Lower leg skin (tissue), 4 donors: ENCODE measurements at regions not wholly inside any gene's neighbourhood (a gene's known extent, or its start where the extent isn't known, plus 50 kb on each side); places are given as distances from the start of the nearest gene placed in this dataset.

Experiments used
- DNase-seq, 2 donors: peaks; one replicate each; pipeline ENCODE4 v3.0.0-alpha.2; 2019; ENCODE audit warnings: low spot score in 2 of 2
- H3K4me3 ChIP-seq: fragments of 200-600 bp; sonication (generic); 2 replicates; pipeline ENCODE4 v1.5.1; 2017; ENCODE audit warnings: mild to moderate bottlenecking, low read depth; ENCODE audit not compliant: poor library complexity, severe bottlenecking
- POLR2A ChIP-seq, 2 donors: fragments of 450-650 bp; IDR thresholded peaks; one replicate each; pipeline ENCODE4 v1.6.1; 2016 to 2017; ENCODE audit warnings: antibody characterized with exemption in 2 of 2, mild to moderate bottlenecking in 1 of 2, moderate library complexity in 1 of 2
- WGBS, 2 donors: methylation state at CpG; one replicate each; pipeline ENCODE4 v1.1.5; 2018; 5-methylcytosine and 5-hydroxymethylcytosine counted together
- intact Hi-C: fragments of 100-400 bp; cut with DNase I; formaldehyde crosslinking; loops from one replicate; pipeline ENCODE4 v1.15.0; 2023; ENCODE audit warnings: low total_unique reads
- TF ChIP-seq, protein P1 (sequence below), 3 donors: fragments of 450-650 bp; IDR thresholded peaks; one replicate each; pipeline ENCODE4 v1.5.1; 2016; ENCODE audit warnings: antibody characterized with exemption in 3 of 3, mild to moderate bottlenecking in 3 of 3, moderate library complexity in 2 of 3

DNA sequence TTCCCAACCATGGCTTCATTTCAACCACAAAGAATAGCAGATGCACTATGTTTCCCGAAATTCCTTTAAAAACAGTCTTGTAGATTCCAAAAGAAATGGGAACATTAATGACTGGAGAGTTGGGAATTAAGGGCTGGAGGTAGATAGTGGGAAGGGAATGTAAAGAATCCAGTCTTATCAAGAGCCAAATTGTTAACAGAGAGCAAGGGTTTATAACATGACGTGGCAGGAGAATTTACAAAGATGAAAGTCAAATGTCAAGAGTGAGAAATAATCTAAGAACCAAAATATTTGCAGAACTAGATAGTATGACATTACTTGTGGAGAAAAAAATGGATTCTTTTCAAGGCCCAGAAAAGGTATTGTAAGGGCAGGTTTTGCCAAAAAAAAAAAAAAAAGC, 200.9 kb downstream of the GRIN2B start:
- H3K4me3 ChIP-seq = no peak overlapping the region
- DNase-seq = no peak
- TF ChIP-seq, protein P1, sequence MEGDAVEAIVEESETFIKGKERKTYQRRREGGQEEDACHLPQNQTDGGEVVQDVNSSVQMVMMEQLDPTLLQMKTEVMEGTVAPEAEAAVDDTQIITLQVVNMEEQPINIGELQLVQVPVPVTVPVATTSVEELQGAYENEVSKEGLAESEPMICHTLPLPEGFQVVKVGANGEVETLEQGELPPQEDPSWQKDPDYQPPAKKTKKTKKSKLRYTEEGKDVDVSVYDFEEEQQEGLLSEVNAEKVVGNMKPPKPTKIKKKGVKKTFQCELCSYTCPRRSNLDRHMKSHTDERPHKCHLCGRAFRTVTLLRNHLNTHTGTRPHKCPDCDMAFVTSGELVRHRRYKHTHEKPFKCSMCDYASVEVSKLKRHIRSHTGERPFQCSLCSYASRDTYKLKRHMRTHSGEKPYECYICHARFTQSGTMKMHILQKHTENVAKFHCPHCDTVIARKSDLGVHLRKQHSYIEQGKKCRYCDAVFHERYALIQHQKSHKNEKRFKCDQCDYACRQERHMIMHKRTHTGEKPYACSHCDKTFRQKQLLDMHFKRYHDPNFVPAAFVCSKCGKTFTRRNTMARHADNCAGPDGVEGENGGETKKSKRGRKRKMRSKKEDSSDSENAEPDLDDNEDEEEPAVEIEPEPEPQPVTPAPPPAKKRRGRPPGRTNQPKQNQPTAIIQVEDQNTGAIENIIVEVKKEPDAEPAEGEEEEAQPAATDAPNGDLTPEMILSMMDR (IDR thresholded peaks at IDR 0.05) = no peak
- no peak for TF ChIP-seq POLR2A (IDR thresholded peaks at IDR 0.05)
- WGBS, 2 donors = 51 to 53% methylated on average over 2 of the region's 2 CpGs
- intact Hi-C loops = no loop called here

DNA sequence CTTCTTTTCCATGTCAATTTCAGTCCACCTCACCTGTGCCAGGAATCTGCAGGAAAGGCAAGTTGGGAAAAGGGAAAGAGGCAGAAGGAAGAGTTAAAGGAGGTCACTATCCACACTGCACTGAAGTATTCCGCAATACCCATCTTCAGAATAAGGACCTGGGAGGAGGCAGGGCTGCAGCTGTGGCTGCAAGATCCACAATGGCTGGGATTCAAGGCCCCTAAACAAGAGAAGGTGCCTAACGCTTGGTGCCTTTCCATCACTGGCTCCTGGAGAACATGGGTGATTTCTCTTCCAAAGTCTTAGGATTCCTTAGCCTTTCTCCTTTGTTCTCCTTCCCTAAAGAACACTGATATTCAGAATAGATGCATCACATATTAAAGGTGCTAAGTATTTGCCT, 204.0 kb downstream of the GRIN2B start:
- no peak overlapping the region for H3K4me3 ChIP-seq
- WGBS, 2 donors = 85 to 89% methylated on average over 2 of the region's 2 CpGs
- DNase-seq = no peak
- intact Hi-C loops = no loop called here
- TF ChIP-seq, protein P1 (IDR thresholded peaks at IDR 0.05) = no peak
- no peak for TF ChIP-seq POLR2A (IDR thresholded peaks at IDR 0.05)

DNA sequence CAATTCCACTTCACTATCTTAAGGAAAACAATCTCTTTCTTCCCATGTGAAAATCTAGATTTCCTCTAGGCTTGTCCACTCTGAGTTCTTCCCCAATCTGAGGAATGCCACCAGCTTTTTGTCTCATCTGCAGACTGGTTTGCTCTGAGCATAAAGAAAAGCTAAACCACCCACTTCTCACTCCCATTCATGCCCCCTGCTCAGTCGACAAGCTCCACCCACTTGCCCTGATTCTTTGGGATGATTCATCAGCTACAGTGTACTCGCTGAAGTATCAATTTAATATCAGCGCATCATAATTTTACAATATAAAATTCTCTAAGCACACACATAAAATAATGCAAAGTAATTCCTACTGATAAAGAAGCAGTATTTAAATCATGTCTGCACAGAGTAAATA, 209.1 kb downstream of the GRIN2B start:
- no peak for DNase-seq
- 66 to 73% methylated on average over 3 of the region's 3 CpGs for WGBS, 2 donors
- H3K4me3 ChIP-seq = no peak overlapping the region
- intact Hi-C loops = no loop called here
- TF ChIP-seq POLR2A (IDR thresholded peaks at IDR 0.05) = no peak
- TF ChIP-seq, protein P1 (IDR thresholded peaks at IDR 0.05) = no peak

DNA sequence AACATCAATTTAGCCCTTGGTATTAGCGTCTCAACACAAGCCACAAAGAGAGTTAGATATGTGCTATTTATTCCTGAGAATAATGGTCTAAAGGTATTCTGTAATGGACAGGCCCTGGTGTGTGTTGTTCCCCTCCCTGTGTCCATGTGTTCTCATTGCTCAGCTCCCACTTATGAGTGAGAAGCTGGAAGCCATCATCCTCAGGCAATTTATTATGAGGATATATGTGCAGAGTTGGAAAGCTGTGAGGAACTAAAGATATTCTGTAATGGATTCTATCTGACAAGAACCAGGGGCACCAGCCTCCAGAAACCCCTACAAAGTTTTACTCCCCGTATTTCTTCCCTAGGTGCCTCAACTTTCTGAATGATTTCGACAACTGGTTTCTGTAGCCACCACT, 210.8 kb downstream of the GRIN2B start:
- no peak for DNase-seq
- TF ChIP-seq, protein P1 (IDR thresholded peaks at IDR 0.05) = no peak
- TF ChIP-seq POLR2A (IDR thresholded peaks at IDR 0.05) = no peak
- intact Hi-C loops = no loop called here
- 85 to 87% methylated on average over 3 of the region's 3 CpGs for WGBS, 2 donors
- no peak overlapping the region for H3K4me3 ChIP-seq

DNA sequence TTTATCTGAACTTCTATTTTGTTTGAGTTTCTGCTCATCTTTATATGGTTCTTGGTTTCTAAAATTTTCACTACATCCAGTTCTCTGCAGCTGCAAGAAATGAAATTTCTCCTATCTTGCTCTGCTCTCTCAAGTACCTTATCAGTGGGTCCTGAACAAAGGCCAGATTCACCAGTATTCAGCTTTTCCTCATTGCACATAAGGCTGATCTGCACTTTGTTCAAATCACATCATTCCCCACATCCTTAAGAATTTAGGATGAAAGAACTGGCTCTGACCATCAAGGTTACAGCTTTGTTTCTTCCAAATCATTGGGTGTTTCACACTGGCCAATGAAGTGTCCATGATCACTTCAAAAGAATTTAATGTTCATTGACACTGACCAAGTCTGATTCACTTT, 211.4 kb downstream of the GRIN2B start:
- TF ChIP-seq, protein P1 (IDR thresholded peaks at IDR 0.05) = no peak
- TF ChIP-seq POLR2A (IDR thresholded peaks at IDR 0.05) = no peak
- no peak for DNase-seq
- intact Hi-C loops = no loop called here

DNA sequence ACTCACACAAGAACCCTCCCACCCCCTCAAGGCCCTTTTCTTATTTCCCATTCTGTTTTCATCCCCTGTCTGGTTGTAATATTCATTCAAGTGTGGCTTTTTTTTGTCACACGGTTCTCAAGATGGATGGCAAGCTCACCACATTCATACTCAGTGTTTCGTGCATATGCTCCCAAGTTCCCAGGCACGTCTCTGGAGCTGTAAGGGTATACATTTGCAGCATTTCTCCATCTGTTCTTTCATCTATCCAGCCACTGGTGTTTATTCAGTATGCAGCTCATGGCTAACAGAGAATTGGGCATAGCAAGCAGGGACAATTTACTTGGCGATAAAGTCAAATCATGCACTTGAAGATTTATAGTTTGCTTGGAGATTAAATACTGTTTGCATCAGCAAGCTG, 212.1 kb downstream of the GRIN2B start:
- WGBS, 2 donors = 83 to 84% methylated on average over 4 of the region's 4 CpGs
- TF ChIP-seq, protein P1 (IDR thresholded peaks at IDR 0.05) = no peak
- no peak for TF ChIP-seq POLR2A (IDR thresholded peaks at IDR 0.05)
- H3K4me3 ChIP-seq = no peak overlapping the region
- intact Hi-C loops = no loop called here
- no peak for DNase-seq

More for the DNA sequence above, 211.4 kb downstream of the GRIN2B start:
- no peak overlapping the region for H3K4me3 ChIP-seq
